OCI-M2 (cell line): ENCODE measurements at regions not wholly inside any gene's neighbourhood (a gene's known extent, or its start where the extent isn't known, plus 50 kb on each side); places are given as distances from the start of the nearest gene placed in this dataset.
"Not testable (repeated sequence)": the region's sequence is repeated elsewhere in the genome, so short reads cannot be mapped to it uniquely, and the experiment has no call there.

Experiments used
- DNase-seq: peaks from one replicate; lab custom pipeline; 2025; ENCODE audit not compliant: unreplicated experiment; lab: John Stamatoyannopoulos, UW

GRCh38 chr6:144392536-144392935 is 107.4 kb downstream of the UTRN start:
- DNase-seq, result no peak

- DNase-seq, result no peak
Observed at GRCh38 chr6:144394210-144394609, 109.1 kb downstream of the UTRN start.

GRCh38 chr6:144395014-144395413 is 109.9 kb downstream of the UTRN start:
- DNase-seq, result no peak

GRCh38 chr6:144395826-144396225 is 110.7 kb downstream of the UTRN start:
- DNase-seq, result no peak

- DNase-seq, result no peak
Observed at GRCh38 chr6:144397141-144397540, 112.0 kb downstream of the UTRN start.

GRCh38 chr6:144400321-144400720 is 115.2 kb downstream of the UTRN start:
- no peak for DNase-seq

GRCh38 chr6:144401736-144402733 is 116.9 kb downstream of the UTRN start:
- DNase-seq, result no peak

GRCh38 chr6:144402750-144403149 is 117.6 kb downstream of the UTRN start:
- DNase-seq, result no peak

GRCh38 chr6:144405163-144405562 is 120.0 kb downstream of the UTRN start:
- no peak for DNase-seq

- DNase-seq, result no peak
Observed at GRCh38 chr6:144406796-144407195, 121.7 kb downstream of the UTRN start.

- no peak for DNase-seq
Observed at GRCh38 chr6:144408161-144408560, 123.0 kb downstream of the UTRN start.

- no peak for DNase-seq
Observed at GRCh38 chr6:144410059-144410458, 124.9 kb downstream of the UTRN start.

- not testable (repeated sequence) for DNase-seq
Observed at GRCh38 chr6:144410574-144410973, 125.4 kb downstream of the UTRN start.

GRCh38 chr6:144411531-144412165 is 126.5 kb downstream of the UTRN start:
- DNase-seq, result no peak

GRCh38 chr6:144413418-144413817 is 128.3 kb downstream of the UTRN start:
- DNase-seq, result no peak

- DNase-seq, result no peak
Observed at GRCh38 chr6:144415014-144415413, 129.9 kb downstream of the UTRN start.

GRCh38 chr6:144415835-144416237 is 130.7 kb downstream of the UTRN start:
- DNase-seq, result no peak

GRCh38 chr6:144416244-144416643 is 131.1 kb downstream of the UTRN start:
- DNase-seq, result no peak

GRCh38 chr6:144416773-144417172 is 131.6 kb downstream of the UTRN start:
- DNase-seq, result no peak

- DNase-seq, result no peak
Observed at GRCh38 chr6:144417681-144418080, 132.5 kb downstream of the UTRN start.

- no peak for DNase-seq
Observed at GRCh38 chr6:144418959-144419545, 133.9 kb downstream of the UTRN start.

GRCh38 chr6:144423167-144423566 is 138.0 kb downstream of the UTRN start:
- DNase-seq, result no peak
